ENCODE measurements at regions not wholly inside any gene's neighbourhood (a gene's known extent, or its start where the extent isn't known, plus 50 kb on each side); places are given as distances from the start of the nearest gene placed in this dataset.

GRCh38 chr2:12835733-12836132, 119.0 kb downstream of the TRIB2 start:
- peaks cover 7% of the 10 kb centered on the region for H3K27me3 Mint-ChIP-seq (ENCODE audit: low read depth)
- intact Hi-C loops (cut with micrococcal nuclease), result no loop called here
- no peaks in the 10 kb centered on the region for H3K36me3 Mint-ChIP-seq (ENCODE audit: low read depth)
- H3K27ac Mint-ChIP-seq, result no peak overlapping the region
- no peak overlapping the region for H3K4me3 Mint-ChIP-seq
- CTCF ChIA-PET, result no interaction called here
- H3K9me3 Mint-ChIP-seq, result no peaks in the 10 kb centered on the region
- no peaks in the 10 kb centered on the region for H3K4me1 Mint-ChIP-seq (ENCODE audit: low read depth)
- DNase-seq, result no peak

- intact Hi-C loops (cut with micrococcal nuclease), result no loop called here
- no peaks in the 10 kb centered on the region for H3K4me1 Mint-ChIP-seq (ENCODE audit: low read depth)
- CTCF ChIA-PET, result interaction anchor here (1.0 kb wide), 1 partner anchor 92 kb away, joined by 3 read pairs; no protein-coding TSS in a partner anchor
- H3K4me3 Mint-ChIP-seq, result no peak overlapping the region
- H3K27me3 Mint-ChIP-seq (ENCODE audit: low read depth), result peaks cover 13% of the 10 kb centered on the region
- DNase-seq, result no peak
- no peaks in the 10 kb centered on the region for H3K9me3 Mint-ChIP-seq
- H3K27ac Mint-ChIP-seq, result no peak overlapping the region
- H3K36me3 Mint-ChIP-seq (ENCODE audit: low read depth), result no peaks in the 10 kb centered on the region
These were observed 122.6 kb downstream of the TRIB2 start for GRCh38 chr2:12839339-12839738.

DNA sequence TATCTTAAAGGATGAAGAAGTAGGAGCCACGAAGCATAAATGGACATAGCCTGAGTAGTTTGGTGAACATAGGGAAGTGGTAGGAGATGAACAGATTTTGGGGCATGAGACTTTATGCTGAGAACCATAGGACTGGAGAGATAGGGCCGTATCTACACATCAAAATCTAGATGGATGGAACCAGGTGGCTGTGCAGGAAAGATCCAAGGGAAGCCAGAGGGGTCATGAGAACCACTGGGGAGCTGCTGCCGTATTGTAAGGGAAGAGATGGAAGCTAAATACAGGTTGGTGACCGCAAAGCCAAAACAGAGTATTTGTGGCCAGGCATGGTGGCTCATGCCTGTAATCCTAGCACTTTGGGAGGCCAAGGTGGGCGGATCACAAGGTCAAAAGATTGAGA, 124.3 kb downstream of the TRIB2 start:
- CTCF ChIA-PET, result no interaction called here
- Mint-ChIP-seq H3K36me3 (ENCODE audit: low read depth) (no peaks in the 10 kb centered on the region), H3K4me1 (ENCODE audit: low read depth) (no peaks in the 10 kb centered on the region), H3K27me3 (ENCODE audit: low read depth) (peaks cover 13% of the 10 kb centered on the region), H3K4me3 (no peak overlapping the region), H3K27ac (no peak overlapping the region), H3K9me3 (no peaks in the 10 kb centered on the region)
- intact Hi-C loops (cut with micrococcal nuclease), result no loop called here
- no peak for DNase-seq

- Mint-ChIP-seq H3K27me3 (ENCODE audit: low read depth) (peaks cover 9% of the 10 kb centered on the region), H3K4me3 (no peak overlapping the region), H3K9me3 (no peaks in the 10 kb centered on the region), H3K36me3 (ENCODE audit: low read depth) (no peaks in the 10 kb centered on the region), H3K27ac (no peak overlapping the region), H3K4me1 (ENCODE audit: low read depth) (no peaks in the 10 kb centered on the region)
- intact Hi-C loops (cut with micrococcal nuclease), result no loop called here
- CTCF ChIA-PET, result no interaction called here
- no peak for DNase-seq
These were observed 126.2 kb downstream of the TRIB2 start for GRCh38 chr2:12842917-12843316.

DNA sequence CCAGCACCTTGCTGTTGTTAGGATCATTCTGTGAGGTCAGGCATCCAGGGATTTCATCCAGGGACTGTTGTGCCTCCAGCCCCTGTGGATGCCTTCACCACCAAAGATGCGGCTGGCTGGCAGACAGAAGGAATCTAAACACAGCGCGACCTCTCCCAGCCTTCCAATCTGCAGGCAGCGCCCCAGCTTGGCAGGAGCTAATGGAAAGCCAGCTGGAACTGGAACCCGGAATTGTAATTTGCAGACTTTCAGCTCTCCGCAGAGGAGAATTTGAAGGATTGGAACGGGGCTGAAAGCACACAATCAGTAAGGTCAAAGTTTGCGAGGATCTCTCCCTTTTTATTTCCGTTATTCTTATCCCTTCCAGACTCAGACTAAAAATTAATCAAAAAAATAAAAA, 127.8 kb downstream of the TRIB2 start:
- Mint-ChIP-seq H3K9me3 (no peaks in the 10 kb centered on the region), H3K27ac (no peak overlapping the region), H3K4me3 (no peak overlapping the region), H3K36me3 (ENCODE audit: low read depth) (no peaks in the 10 kb centered on the region), H3K27me3 (ENCODE audit: low read depth) (peaks cover 9% of the 10 kb centered on the region), H3K4me1 (ENCODE audit: low read depth) (no peaks in the 10 kb centered on the region)
- no peak for DNase-seq
- intact Hi-C loops (cut with micrococcal nuclease), result no loop called here
- CTCF ChIA-PET, result no interaction called here

DNA sequence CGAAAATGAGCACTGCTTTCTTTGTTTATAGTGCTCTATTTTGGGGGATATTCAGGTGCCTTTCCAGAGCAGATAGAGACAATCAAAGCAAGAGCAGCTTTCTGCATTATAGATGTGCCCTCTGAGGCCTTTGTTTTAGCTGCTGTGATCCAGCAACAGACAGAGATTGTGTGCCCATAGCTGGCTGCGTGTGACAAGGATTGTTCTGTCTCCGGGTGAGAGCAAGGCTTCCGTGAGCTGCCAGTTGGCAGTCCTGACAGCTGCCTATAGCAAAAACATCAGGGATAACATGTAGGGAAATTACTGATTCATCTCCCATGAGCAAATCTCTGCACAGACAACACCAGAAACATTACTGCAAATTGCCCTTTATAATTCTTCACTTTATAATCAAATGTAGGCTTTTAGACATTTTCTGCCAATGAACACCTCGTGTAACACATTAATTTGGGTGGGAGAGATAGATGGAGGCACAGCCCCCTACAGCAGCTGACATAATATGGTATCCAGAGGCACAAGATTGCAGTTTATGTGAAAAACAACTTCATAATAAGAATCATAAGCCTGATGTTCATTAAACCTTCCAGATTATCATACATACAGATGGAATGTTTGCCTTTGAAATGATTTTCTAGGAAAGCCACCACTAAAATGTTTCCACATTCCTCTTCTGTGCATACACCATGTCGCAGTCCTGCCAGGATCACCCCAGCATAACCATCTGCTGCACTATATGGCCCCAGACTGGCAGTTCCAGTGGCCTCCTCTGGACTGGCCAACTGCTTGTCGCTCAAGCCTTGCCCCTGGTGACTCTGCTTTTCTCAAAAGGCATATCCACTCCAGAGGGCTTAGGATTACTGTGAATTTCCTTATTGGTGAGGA, 131.2 kb downstream of the TRIB2 start:
- Mint-ChIP-seq H3K4me3 (no peak overlapping the region), H3K9me3 (no peaks in the 10 kb centered on the region), H3K27me3 (ENCODE audit: low read depth) (no peaks in the 10 kb centered on the region), H3K27ac (no peak overlapping the region), H3K36me3 (ENCODE audit: low read depth) (no peaks in the 10 kb centered on the region), H3K4me1 (ENCODE audit: low read depth) (no peaks in the 10 kb centered on the region)
- intact Hi-C loops (cut with micrococcal nuclease), result no loop called here
- no peak for DNase-seq
- CTCF ChIA-PET, result no interaction called here

DNA sequence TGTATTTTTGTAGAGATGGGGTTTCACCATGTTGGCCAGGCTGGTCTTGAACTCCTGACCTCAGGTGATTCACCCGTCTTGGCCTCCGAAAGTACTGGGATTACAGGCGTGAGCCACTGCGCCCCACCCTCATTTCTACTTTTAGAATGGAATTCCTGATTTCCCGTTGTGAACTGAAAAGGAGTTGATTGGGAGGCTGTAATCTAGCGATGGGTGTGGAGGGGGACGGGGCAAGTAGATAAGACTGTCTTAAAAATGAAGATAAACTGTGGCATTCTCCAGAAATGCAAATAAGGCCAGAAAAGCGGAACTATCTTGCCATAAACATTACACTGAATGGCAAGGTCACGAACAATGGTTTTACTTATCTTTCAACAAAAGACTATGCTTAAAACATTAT, 135.4 kb downstream of the TRIB2 start:
- no peak overlapping the region for H3K27ac Mint-ChIP-seq
- H3K4me1 Mint-ChIP-seq (ENCODE audit: low read depth), result peaks cover 6% of the 10 kb centered on the region
- no peaks in the 10 kb centered on the region for H3K27me3 Mint-ChIP-seq (ENCODE audit: low read depth)
- H3K36me3 Mint-ChIP-seq (ENCODE audit: low read depth), result no peaks in the 10 kb centered on the region
- no peak for DNase-seq
- H3K4me3 Mint-ChIP-seq, result no peak overlapping the region
- CTCF ChIA-PET, result no interaction called here
- no peaks in the 10 kb centered on the region for H3K9me3 Mint-ChIP-seq
- intact Hi-C loops (cut with micrococcal nuclease), result loop anchor here (10.0 kb wide), 1 partner anchor 437 kb away; no protein-coding TSS in a partner anchor

- Mint-ChIP-seq H3K27ac (no peak overlapping the region), H3K9me3 (no peaks in the 10 kb centered on the region), H3K4me3 (no peak overlapping the region), H3K27me3 (ENCODE audit: low read depth) (no peaks in the 10 kb centered on the region), H3K4me1 (ENCODE audit: low read depth) (peaks cover 6% of the 10 kb centered on the region), H3K36me3 (ENCODE audit: low read depth) (no peaks in the 10 kb centered on the region)
- CTCF ChIA-PET, result no interaction called here
- intact Hi-C loops (cut with micrococcal nuclease), result loop anchor here (10.0 kb wide), 1 partner anchor 439 kb away; no protein-coding TSS in a partner anchor
- no peak for DNase-seq
These were observed 137.3 kb downstream of the TRIB2 start for GRCh38 chr2:12854001-12854530.

- CTCF ChIA-PET, result no interaction called here
- no peak overlapping the region for H3K27ac Mint-ChIP-seq
- H3K27me3 Mint-ChIP-seq (ENCODE audit: low read depth), result no peaks in the 10 kb centered on the region
- peaks cover 9% of the 10 kb centered on the region for H3K4me1 Mint-ChIP-seq (ENCODE audit: low read depth)
- H3K4me3 Mint-ChIP-seq, result no peak overlapping the region
- H3K36me3 Mint-ChIP-seq (ENCODE audit: low read depth), result no peaks in the 10 kb centered on the region
- DNase-seq, result peak; percentile 18
- no peaks in the 10 kb centered on the region for H3K9me3 Mint-ChIP-seq
- intact Hi-C loops (cut with micrococcal nuclease), result loop anchor here (5.0 to 10.0 kb wide), 2 partner anchors 77 to 441 kb away; no protein-coding TSS in a partner anchor
These were observed 138.8 kb downstream of the TRIB2 start for GRCh38 chr2:12855508-12855907.

- peak; percentile 31 for DNase-seq
- H3K9me3 Mint-ChIP-seq, result no peaks in the 10 kb centered on the region
- intact Hi-C loops (cut with micrococcal nuclease), result loop anchor here (1.0 to 10.0 kb wide), 4 partner anchors 75 to 1028 kb away; no protein-coding TSS in a partner anchor
- no peaks in the 10 kb centered on the region for H3K36me3 Mint-ChIP-seq (ENCODE audit: low read depth)
- H3K27me3 Mint-ChIP-seq (ENCODE audit: low read depth), result no peaks in the 10 kb centered on the region
- H3K27ac Mint-ChIP-seq, result no peak overlapping the region
- CTCF ChIA-PET, result interaction anchor here (0.6 to 0.7 kb wide), 2 partner anchors 746 to 1038 kb away, joined by 3 read pairs; no protein-coding TSS in a partner anchor
- H3K4me1 Mint-ChIP-seq (ENCODE audit: low read depth), result peaks cover 22% of the 10 kb centered on the region
- H3K4me3 Mint-ChIP-seq, result no peak overlapping the region
These were observed 140.3 kb downstream of the TRIB2 start for GRCh38 chr2:12856934-12857601.

GRCh38 chr2:12857891-12858290, 141.2 kb downstream of the TRIB2 start:
- no peak overlapping the region for H3K4me3 Mint-ChIP-seq
- peaks cover 1% of the 10 kb centered on the region for H3K9me3 Mint-ChIP-seq
- no peak overlapping the region for H3K27ac Mint-ChIP-seq
- no peaks in the 10 kb centered on the region for H3K36me3 Mint-ChIP-seq (ENCODE audit: low read depth)
- DNase-seq, result no peak
- intact Hi-C loops (cut with micrococcal nuclease), result loop anchor here (1.0 to 10.0 kb wide), 4 partner anchors 74 to 1029 kb away; no protein-coding TSS in a partner anchor
- CTCF ChIA-PET, result no interaction called here
- H3K27me3 Mint-ChIP-seq (ENCODE audit: low read depth), result no peaks in the 10 kb centered on the region
- peaks cover 22% of the 10 kb centered on the region for H3K4me1 Mint-ChIP-seq (ENCODE audit: low read depth)

GRCh38 chr2:12858786-12859185, 142.1 kb downstream of the TRIB2 start:
- Mint-ChIP-seq H3K9me3 (peaks cover 10% of the 10 kb centered on the region), H3K27ac (no peak overlapping the region), H3K4me3 (no peak overlapping the region), H3K27me3 (ENCODE audit: low read depth) (no peaks in the 10 kb centered on the region), H3K4me1 (ENCODE audit: low read depth) (peaks cover 22% of the 10 kb centered on the region), H3K36me3 (ENCODE audit: low read depth) (no peaks in the 10 kb centered on the region)
- no peak for DNase-seq
- CTCF ChIA-PET, result interaction anchor here (1.6 kb wide), 1 partner anchor 71 kb away, joined by 3 read pairs; no protein-coding TSS in a partner anchor
- intact Hi-C loops (cut with micrococcal nuclease), result loop anchor here (5.0 to 10.0 kb wide), 2 partner anchors 74 to 444 kb away; no protein-coding TSS in a partner anchor

All from activated naive CD4-positive, alpha-beta T cell treated with anti-CD3 and anti-CD28 coated beads for 36 hours (primary cell).